GM21367 (cell line): ENCODE measurements at regions not wholly inside any gene's neighbourhood (a gene's known extent, or its start where the extent isn't known, plus 50 kb on each side); places are given as distances from the start of the nearest gene placed in this dataset.

Experiments used
- ATAC-seq: cut with Tn5 transposase; IDR thresholded peaks from one replicate; pipeline ENCODE4 v1.9.1; 2021; ENCODE audit not compliant: unreplicated experiment

GRCh38 chr18:77651441-77651840 lies 401.8 kb downstream of the GALR1 start:
- ATAC-seq: no peak

DNA sequence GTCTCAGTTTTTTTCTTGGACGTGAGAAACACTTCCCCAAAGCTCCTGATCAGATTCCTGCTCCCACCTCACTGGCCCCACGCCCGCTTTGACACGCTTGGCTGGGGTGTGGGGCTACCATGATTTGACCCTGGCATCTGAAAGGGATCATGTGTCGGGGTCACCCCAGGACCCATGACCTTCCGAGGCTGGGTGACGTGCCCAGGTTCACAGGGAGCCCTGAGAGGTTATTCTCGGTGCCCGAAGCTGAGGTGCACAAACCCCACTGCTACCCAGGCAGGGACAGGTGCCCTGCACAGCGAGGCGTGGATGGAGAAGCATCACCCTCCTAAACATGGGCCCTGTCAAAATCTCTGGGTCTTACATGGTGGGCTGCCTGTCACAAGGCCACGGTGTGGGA lies 404.1 kb downstream of the GALR1 start:
- ATAC-seq: no peak

DNA sequence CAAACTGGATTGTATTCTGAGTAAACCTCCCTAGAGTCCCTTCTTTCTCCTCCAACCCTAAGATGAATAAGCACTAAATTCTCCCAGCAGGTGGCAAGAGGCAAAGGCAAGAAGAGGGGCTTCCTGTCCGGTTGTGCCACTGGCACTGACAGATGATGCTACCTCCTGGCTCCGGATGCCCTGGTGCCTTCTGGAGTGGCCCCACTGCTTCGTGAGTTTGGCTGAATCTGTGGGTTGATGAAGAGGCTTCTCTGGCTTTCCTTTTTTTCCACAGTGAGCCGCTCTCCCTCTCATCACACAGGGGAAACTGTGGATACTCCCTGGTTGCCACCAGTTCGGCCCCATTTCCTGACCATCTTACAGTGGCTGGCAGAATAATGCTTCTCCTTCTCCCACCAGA lies 404.7 kb downstream of the GALR1 start:
- ATAC-seq: no peak

DNA sequence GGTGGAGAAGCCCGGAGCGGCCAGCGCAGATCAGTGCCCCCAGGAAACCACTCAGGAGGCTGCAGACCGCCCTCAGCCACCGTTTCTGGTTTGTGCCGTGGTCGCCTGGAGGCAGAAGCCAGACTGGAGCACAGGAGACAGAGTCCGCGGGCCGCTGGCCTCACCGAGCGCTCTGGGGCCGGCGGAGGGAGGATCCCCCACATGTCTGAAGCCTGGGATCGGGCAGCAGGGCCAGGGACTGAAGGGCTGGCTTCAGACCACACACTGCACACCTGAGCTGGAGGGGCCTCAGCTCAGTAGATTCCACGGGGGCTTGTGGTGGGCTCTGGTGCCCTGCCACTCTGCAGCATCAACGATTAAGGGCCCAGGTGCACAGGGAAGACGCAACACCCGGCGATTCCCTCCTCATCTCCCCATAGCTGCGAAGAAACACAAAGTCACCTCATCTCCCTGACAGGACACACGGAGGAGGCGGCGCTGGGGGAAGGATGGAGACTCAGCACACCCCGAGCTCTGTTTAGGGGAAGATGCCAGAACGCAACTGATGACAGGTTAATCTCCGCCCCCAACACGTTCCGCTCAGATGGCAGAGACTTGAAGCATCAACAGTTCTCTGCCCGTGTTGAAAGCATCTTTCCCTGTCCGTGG lies 408.1 kb downstream of the GALR1 start:
- no peak for ATAC-seq

DNA sequence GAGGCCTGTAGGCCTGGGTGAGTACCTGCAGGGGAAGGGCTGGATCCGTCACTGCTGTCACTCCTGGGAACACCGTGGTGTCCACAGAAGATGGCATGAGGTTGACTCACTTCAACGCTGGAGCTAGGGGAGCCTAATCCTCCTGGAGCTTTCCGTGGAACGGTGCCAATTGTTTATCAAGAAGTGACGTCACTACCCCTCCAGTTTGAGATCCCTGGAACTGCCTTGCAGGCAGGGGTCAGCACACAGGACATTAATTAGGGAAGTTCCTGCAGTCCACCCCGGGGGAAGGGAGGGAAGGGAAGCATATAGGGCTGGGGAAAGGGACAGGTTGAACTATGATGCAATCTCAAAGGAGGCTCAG lies 408.6 kb downstream of the GALR1 start:
- no peak for ATAC-seq

GRCh38 chr18:77658751-77659448 lies 409.3 kb downstream of the GALR1 start:
- ATAC-seq: no peak

- ATAC-seq: no peak
These were observed 417.0 kb downstream of the GALR1 start for GRCh38 chr18:77666613-77667012.

DNA sequence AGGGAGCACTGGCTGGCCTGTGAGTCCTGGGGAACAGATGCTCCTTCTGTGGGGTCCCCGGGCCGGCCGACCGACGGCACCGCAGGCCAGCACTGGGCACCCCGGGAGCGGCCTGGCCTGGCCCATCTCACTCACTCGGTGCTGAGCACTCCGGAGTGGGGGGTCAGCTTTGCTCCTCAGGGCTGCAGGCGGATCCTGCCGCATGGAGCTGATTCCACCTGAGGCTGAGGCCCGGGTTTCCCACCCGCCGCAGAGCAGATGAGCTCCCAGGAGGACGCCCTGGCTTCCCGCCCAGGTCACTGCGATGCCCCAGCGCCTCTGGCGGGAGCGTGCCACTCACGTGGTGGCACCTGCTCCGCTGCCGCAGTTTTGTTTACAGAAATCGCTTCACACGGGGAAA lies 418.6 kb downstream of the GALR1 start:
- ATAC-seq: no peak

- ATAC-seq: no peak
These were observed 419.7 kb downstream of the GALR1 start for GRCh38 chr18:77669331-77669730.

DNA sequence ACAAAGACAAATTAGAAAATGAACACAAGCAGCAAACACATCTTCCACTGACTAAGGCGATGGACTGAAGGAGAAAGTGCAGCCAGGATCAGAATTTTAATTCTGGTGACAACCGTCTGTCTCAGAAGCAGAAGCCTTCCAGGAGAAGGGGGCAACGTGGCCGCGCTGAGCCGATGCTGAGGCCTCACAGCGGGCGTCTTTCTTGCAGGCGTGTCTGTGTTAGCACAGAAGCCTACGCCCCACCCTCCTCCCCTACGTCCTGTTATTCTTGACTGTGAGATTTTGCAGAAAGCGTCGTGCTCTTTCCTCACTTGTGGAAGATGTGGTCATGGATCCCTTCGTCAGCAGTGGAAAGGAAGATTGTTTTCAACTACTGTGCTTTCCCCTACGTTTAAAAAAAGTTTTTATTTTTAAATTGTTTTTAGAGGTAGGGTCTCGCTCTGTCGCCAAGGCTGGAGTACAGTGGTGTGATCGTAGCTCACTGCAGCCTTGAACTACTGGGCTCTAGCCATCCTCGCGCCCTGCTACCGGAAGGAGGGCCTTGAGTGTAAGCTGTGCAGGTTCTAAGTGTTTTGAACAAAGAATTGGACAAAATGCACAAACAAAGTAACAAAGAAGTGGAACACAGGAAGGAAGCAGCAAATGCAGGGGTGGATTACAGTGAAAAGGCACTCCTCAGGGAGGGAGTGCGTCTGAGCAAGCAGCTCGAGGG lies 422.0 kb downstream of the GALR1 start:
- ATAC-seq: no peak

GRCh38 chr18:77676910-77677309 lies 427.3 kb downstream of the GALR1 start:
- ATAC-seq: no peak

DNA sequence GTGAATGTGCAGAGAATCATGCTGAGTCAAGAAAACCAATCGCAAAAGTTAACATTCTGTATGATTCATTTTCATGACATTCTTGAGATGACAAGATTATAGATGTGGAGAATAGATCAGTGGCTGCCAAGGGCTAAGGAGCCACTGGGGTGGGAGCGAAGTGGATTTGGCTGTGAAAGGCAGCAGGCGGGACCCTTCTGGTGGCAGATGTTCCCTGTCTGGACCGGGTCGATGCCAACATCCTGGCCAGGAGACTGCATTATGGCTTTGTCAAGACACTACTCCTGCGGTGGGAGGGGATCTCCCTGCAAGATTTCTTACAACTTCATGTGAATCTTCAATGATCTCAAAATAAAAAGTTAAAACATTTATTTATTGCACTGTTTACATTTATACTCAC lies 427.9 kb downstream of the GALR1 start:
- no peak for ATAC-seq

DNA sequence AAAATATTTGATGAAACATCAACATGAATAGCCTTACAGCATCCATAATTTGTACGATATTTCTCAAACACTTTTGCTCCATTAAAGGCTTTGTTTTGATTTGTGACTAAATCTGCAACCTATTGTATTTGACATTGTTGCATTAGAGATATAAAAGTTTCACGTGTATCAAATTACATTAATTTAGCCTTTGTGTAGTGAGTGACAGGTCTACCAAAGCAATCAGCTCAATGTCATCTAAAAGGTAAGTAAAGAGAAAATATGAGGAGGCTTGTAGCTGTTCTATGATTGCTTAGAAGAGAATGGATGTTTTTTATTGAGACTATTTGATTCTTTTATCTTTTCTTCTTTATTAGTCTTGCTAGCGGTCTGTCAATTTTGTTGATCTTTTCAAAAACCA lies 430.2 kb downstream of the GALR1 start:
- no peak for ATAC-seq

DNA sequence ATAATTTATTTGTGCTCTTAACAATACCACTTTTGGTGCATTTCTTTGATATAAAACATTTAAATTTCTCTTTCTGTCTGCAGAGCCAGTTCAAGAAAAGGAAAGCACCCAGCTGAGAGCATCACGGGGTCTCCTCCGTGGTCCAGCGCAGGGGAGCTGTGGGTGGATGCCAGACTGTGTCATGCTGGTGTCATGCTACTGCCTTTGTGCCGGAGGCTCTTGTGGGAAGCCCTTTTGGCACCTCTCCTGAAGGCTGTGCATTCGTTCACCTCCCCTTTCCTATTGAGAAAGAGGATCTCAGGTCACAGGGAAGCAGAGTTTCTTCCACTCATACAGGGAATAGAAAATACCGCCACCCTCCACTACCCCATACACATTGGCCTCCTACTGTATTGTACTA lies 450.4 kb downstream of the GALR1 start:
- no peak for ATAC-seq

- no peak for ATAC-seq
These were observed 452.3 kb downstream of the GALR1 start for GRCh38 chr18:77701977-77702376.

GRCh38 chr18:77702686-77703085 lies 453.0 kb downstream of the GALR1 start:
- no peak for ATAC-seq

DNA sequence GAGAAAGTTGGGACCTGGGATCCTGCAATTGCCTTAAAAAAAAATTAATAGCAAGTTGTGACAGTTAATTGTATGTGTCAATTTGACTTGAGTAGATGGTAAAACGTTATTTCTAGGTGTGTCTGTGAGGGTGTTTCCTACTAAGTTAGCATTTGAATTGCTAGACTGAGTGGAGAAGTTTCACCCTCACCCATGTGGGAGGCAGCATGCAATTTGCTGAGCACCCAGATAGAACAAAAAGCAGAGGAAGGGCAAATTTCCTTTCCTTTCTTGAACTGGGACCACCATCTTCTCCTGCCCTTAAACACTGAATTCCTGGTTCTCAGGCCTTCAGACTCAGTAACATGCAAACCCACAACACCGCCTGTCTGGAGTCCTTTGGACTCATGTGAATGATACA lies 455.7 kb downstream of the GALR1 start:
- no peak for ATAC-seq

DNA sequence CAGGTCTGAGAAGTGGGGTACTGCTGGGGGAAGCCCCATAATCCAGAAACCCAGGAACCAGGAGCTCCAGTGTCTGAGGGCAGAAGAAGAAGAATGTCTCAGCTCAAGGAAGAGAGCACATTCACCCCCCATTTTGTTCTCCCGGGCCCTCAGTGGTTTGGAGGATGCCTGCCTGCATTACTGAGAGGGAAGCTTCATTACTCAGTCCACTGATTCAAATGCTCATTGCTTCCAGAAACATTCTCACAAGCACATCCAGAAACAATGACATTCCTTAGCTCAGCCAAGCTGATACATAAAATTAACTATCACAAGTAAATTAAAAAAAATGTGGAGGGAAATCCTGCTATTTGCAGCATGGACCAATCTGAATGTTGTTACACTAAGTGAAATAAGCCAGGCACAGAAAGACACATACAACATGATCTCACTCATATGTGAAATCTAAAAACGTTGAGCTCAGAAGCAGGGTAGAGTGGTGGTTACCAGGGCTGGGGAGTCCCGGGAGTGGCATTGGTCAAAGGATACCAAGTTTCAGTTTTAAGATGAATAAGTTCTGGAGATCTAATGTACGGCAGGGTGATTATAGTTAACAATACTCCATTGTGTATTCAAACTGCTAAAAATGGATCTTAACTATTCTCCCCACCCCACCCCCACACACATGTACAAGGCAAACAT lies 459.3 kb downstream of the GALR1 start:
- ATAC-seq: no peak

- no peak for ATAC-seq
These were observed 461.4 kb downstream of the GALR1 start for GRCh38 chr18:77711096-77711495.

GRCh38 chr18:77714716-77715115 lies 465.1 kb downstream of the GALR1 start:
- ATAC-seq: no peak

- no peak for ATAC-seq
These were observed 466.6 kb downstream of the GALR1 start for GRCh38 chr18:77716282-77716681.
